HG03095 (cell line): ENCODE measurements at regions not wholly inside any gene's neighbourhood (a gene's known extent, or its start where the extent isn't known, plus 50 kb on each side); places are given as distances from the start of the nearest gene placed in this dataset.

Source experiments
- ATAC-seq: cut with Tn5 transposase; IDR thresholded peaks from one replicate; pipeline ENCODE4 v1.9.1; 2021; ENCODE audit warnings: moderate library complexity; ENCODE audit not compliant: unreplicated experiment

DNA sequence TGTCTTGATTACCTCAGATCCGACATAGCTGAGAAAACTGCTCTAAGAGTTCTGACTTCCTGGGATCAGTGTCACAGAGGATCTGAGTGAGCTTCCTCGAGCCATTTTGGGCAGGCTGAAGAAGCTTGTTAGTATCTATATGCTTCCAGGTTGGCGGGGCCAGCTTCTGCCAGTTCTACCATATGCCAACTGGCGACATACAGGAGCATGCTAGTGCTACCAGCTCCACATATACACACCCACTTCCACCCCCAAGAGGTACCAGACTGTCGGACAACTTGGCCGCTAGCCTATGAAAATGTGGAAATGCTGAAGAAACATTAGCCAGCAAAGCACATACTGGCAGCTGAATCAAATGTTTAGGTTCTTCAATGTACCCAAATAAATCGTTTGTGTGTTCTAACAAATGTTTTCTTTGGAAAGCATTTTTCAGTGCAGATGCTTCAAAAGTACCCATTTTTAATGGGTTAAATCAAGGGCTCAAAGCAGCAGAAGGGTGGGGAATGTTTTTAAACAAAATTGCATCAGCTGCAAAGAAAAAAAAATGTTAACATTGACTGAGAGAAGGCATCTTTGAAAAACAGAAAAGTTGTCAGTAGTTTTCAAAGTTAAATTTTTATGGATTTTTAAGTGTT, 163.7 kb downstream of the KLF12 start:
- no peak for ATAC-seq

DNA sequence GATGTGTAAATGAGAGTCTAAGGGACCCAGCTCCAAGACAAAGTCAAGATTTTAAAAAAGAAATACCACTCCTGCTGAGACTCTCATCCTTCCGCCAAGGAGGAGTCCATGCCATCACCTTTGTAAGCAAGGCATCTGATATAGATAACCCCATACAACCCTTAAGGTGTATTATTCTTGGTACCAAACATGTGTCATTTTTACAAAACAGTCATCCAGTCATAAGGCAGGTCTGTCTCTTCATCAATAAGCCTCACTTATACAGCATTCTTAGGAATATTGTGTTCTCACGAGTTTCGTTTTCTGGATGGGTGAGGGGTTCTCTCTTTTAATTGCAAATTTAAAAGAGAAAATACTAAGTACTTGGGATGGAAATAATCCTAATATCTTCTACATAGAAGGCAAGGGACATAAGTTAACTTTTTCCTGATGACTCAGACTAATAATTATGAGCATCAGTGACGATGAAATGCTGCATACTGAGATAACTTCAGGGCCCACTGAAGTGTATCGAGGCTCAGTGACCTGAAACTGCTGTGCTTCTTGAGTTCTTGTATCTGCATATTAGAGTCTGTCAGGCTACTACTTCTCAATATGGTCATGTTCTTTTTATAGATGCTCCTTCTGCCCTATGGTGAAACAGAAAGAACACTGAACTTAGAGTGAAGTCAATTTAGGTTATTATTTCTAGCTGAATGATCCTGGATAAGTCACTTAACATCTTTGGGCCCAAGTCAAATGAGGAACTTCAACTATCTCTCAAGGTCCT, 166.6 kb downstream of the KLF12 start:
- ATAC-seq: peak; percentile 100

DNA sequence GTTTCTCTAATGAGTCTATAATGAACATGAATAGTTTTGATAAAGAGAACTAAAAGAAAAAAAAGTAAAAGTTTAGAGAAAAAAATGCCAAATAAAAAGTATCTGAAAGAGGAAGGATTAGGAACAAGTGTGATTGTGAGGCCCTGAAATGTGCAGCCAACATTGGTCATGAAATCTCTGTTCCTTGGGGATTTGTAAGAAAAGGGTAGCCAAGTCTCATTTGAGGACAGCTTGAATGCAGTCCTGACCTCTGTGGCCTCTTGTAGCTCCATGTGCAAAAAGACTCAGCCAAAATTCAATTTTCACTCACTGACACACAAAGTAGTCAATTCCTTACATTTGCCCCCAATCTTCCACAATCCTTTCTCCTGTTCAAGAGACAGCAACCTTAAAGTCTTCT, 167.9 kb downstream of the KLF12 start:
- no peak for ATAC-seq

DNA sequence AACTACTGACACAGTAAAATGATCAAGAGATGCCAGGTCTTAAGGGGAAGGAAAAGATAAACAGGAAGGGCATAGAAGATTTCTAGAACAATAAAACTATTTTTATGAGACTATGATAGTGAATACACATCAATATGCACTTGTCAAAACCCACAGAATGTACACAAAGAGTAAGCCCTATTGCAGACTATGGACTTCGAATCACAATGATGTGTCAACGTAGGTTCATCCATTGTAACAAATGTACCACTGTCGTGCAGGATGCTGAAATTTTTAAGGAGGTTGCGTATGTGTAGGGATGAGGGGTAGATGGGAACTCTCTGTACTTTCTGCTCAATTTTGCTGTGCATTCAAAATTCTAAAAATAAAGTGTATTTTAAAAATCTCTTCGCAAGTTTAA, 171.9 kb downstream of the KLF12 start:
- no peak for ATAC-seq

DNA sequence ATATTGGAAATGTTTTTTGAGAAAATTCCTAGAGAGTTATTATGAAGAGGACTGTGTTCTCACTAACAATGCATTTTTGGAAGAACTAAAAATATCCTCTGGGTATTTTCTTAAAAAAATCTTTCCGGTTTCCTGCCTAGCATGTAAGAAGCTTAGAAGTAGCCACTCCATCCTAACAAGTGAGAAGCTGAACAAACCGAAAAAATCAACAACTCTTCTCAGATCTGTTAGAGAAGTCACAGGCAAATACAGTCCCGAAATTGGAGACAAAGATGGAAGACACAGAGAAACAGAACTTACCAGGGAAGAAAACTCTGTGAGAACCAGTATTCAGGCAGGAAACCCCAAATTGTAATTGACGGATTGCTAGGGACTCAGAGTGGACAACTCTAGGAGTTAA, 173.0 kb downstream of the KLF12 start:
- ATAC-seq: no peak

DNA sequence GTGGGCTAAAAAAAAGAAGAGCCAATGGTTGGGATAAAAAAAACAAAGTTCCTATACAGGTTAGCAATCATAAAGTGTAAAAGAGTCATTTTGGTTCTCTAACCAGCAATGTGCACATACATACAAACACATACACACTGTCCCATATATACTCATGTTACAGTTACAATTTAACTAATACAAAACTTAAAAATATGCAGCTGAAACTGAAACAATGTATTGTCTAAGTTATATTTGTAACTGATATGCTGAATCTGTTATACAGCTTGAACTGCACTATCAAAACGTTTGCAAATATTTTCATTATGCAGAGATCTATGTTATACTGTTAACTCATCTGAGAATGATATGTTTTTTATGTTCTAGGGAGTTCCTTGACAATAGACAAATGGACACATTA, 173.7 kb downstream of the KLF12 start:
- peak; percentile 52 for ATAC-seq

DNA sequence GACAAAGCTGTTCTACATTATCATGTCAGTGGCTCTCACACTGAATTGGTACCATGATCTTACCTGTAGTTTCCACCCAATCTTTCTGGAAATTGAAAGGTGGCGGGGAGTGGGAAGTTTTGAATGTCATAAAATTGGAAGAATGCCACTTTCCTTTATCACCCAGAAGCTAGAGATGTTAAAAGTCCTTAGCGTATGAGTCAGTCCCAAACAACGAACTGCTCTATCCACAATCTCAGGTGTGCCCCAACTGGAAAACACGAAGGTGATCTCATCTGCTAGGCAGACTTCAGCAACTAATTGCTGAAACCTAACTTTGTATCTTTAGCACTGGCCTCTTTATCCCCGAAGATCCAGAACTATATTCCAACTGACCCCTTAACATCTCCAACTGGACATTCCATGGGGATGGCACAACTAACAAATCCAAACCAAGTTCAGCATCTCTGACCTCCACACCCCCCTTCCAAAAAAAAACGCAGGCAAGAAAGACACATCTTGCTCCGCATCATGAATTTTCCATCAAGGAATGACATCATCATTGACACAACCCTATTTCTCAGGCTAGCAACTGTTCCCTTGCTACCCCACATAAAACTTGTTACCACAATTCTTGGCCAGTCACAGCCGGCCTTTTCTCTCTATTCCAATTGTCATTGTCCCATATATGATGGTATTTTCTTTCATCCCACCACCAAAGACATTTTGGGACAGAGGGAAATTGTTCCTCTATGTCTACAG, 175.4 kb downstream of the KLF12 start:
- no peak for ATAC-seq

DNA sequence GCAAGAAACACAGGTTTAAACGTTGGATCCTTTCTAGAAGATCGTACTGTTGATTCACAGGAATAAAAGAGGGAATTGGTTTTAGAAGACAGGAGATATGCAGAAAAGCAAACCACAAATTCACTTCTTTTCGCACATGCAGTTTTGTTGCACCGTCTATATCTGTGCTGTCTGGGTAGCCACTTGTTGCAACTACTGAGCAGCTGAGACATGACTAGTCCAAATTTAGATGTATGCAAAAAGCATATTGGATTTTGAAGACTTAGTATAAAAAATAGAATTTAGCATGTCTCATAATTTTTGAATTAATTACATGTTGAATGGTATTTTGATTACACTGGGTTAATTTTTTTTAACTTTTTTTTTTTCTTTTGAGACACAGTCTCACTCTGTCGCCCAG, 176.3 kb downstream of the KLF12 start:
- no peak for ATAC-seq

DNA sequence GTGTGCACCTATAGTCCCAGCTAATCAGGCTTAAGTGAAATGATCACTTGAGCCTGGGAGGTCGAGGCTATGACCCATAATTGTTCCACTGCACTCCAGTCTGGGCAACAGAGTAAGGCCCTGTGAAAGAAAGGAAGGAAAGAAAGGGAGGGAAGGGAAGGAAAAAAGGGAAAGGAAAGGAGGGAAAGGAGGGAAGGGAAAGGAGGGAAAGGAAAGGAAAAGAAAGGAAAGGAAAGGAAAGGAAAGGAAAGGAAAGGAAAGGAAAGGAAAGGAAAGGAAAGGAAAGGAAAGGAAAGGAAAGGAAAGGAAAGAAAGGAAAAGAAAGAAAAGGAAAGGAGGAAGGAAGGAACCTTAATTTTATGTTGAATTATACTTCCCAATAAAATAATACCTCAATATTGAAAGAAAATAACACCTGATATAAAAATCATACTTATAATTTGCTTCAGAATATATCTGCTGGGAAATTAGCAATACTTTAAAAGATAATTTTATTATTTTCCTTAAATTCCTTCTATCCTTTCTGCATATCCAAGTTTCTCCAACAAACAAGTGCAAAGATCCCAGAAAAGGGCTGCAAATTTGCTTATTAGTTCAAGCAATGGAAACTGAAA, 177.3 kb downstream of the KLF12 start:
- no peak for ATAC-seq

DNA sequence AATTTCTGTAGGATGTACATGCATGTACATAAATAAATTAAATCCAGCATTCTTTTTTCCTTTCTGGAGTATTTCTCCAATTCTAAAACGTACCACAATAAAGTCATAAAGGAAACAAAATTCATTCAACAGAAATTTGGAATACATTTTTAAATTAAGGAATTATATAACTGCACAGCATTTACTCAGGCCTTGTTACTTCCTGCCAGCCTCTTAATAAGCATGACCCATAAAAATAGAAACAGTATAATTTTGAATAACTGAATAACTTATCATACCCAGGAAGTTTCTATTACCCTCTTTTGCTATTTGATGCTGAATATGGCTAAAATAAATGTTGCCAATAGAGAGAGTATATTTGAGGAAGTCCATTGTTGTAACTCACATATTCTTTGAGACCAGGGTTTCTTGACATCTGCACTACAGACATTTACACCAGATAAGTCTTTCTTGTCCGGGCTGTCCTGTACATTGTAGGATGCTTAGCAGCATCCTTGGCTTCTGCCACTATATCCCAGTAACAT, 178.2 kb downstream of the KLF12 start:
- no peak for ATAC-seq

DNA sequence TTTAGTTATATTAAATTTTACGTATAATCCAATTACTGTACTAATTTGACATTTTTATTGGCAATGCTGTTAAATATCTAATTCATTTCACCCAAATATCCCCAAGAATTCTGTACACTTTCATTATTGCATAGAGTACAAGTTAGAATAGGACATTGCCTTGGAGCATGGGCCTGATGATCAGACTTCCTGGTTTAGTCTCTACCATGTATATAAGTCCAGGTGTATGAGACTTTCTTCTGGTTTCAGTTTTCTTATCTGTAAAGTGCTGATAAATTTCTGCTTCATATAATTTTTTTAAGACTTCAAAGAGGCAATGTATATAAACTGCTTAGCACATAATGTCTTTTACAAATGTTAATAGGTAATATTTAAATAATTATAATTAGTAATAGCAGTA, 179.4 kb downstream of the KLF12 start:
- ATAC-seq: peak; percentile 58

DNA sequence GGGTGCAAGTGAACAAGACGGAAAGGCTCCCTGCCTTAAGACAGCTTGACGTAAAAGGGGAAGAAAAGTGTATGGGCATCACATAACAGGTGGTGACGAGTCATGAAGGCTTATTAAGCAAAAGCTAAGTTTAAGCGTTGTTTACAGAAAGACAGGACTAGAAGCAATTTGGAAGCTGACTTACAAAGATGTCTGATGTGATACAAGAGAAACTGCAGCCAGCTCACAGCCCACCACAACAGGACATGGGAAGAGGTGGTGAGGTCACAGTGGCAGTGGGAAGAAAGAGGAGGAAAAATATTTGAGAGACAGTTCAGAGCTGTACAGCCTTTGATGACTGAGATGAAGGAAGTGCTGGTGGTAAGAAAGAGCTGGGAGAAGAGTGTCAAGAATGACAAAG, 181.6 kb downstream of the KLF12 start:
- ATAC-seq: no peak

DNA sequence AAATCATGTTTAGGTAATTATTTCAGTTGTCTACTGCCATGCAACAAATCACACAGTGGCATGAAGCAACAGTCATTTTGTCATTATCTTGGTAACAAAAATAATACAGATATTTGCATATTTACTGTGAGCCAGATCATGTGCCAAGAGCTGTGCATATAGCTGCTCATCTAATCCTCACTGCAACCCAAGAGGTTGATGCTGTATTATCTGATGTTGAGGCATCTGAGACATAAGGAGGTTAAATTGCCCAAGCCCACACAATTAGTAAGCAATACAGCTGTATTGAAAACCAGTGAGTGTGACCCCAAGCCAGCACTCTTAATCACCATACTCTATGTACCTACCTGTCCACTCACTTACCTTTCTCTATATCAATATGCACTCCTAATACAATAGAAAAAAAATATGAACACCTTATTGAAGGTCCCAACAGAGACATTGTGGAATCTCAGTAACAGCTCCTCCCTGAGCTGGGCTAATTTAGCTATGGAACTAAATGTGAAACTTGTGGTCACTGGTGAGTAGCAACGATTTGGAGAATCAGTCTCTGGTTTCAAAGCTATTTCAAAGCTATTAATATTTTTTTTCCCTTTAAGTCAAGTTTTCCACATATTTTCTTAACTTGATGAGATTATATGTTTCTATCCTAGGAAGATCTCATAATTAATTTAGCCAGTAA, 185.2 kb downstream of the KLF12 start:
- no peak for ATAC-seq

DNA sequence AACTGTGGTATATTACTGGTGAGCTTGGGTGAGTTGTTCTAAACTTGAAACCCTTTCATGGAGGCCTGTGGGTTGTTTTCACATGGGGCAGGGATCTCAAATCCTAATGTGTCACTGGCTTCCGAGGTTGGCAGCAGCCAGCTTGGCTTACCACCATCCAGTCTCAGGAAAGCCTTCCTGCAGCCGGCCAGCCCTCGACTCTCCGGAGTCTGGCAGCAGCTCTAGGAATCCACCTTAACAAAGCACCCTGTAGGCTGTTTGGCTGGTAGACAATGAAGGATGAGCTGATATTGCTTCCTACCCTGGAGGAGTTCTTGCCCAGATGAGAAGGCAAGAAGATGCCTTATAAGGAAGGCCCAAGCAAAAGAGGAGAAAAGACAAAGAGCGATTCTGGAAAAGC, 188.3 kb downstream of the KLF12 start:
- ATAC-seq: no peak

DNA sequence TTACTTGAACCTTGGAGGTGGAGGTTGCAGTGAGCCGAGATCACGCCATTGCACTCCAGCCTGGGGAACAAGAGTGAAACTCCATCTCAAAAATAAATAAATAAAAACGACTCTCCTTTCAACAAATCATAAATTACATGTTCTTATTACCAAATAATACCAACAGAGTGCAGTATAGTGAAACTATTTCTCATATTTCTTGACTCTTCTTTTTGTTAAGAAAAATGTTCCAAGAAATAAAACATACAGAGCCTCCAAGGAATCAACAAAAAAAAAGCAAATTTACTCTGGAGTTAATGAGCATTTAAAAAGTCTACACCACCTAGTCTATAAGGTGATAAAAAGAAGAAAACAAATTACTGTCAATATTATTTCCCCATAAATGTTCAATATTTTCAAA, 188.8 kb downstream of the KLF12 start:
- no peak for ATAC-seq

DNA sequence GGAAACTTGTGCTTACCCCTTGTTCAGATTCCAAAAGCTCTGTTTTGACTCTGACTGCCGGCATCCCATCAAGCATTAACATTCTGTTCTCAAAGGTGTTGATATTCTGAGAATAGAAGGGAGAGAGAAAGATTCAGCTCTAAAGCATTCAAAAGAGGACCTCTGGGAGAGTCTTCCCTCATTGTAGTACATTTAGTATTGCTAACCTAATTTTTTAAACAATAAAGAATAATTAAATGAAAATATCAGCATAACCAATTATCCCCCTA, 190.3 kb downstream of the KLF12 start:
- ATAC-seq: no peak

DNA sequence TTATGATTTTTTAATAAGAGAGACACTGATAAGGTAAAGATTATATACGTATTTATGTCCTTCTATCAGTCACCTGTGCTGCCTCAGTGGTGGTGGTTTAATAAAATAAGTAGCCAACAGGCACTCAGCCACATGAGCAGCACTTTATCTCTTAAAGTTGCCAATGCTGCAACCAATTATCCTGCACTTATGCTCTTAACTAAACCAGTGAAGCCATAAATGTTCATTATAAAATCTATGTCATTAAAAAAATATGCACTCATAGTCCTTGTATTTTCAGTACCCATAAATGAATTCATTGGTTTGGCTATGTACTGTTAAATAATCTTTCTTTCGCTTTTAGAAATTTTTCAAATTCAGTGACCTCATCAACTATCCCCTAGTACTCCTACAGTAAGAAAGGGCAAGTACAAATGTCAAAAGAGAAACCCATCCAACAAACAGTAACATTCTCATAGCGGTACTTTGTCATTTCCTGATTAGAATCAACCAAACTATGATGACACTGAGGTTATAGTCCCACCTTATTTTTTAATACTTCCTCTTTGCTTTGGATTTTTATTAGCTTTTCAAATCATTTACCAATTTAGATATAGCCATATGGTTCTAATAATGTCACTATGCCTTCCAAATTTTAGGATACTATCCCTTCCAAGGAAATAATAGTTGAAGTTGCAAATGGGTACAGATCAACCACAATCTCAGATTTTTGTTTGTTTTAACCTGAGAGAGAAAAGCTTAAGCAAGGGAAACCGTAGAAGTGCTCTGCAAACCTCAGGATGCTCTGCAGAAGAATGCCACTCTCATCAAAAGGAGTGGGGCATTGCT, 190.9 kb downstream of the KLF12 start:
- ATAC-seq: peak; percentile 86

DNA sequence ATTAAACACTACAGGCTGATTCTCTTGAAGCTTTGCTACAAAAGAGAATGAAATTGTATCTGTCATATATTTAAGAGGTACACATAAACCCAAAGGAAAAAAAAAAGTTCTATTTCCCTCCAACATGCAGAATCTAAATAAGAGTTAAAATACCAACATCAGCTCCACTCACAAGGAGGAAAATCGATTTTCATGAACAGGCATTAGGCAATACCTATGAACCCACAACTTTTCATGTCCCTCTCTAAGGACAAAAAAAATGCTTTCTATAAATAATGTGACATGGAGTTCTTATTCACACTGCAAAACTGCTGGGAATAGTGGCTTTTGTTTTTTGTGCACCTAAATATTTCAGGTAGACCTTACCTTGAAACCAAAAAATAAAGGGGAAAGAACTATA, 192.5 kb downstream of the KLF12 start:
- no peak for ATAC-seq

DNA sequence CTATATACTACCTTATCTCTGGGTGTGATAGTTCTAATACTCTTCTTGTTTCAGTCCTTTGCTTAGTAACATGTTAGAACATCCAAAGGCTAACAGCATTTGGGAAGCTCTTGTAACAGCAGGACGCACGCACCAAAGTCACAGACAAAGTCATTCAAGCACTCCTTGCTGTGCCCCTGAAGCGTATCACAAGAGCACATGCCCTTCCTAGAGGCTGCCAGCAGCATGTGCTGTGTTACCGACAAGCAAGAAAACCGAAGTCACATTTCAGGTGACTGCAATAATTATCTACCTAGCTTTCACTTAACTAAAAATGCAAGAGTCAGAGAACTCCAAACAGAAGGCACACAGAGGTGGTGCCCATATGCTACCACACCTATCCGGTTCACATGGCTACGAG, 194.1 kb downstream of the KLF12 start:
- no peak for ATAC-seq

DNA sequence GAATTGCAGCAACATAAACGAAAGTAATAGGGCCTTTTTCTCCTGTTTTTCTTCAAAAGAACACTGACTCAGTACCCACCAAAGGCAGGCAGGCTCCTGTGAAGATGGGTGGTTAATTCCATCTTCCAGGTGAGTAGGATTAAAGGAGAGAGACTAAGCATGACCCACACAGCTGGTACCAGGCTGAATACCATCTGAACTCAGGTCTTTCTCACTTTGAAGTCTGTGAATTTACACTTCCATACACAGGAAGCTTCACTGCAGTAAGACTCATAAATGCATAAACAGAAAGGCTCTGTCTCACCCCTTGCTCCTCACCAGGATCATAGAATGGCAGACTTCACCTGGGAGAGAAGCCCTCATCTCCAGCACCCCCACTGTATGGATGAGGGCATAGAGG, 194.6 kb downstream of the KLF12 start:
- ATAC-seq: no peak

DNA sequence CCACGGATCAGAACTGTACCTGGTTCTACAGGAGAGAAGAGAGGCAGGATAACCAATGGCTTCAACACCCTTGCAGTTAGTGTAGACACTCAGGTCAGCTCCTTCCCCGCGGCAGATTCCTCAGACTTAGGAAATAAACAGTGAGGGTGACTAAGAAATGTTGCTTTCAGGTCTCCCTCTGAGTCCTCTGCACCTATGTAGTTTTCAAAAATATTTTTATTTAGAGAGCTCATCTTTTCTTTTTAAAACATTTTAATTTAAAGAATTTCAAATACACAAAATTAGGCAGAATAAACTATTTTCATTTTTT, 195.2 kb downstream of the KLF12 start:
- no peak for ATAC-seq
